Naive thymus-derived CD8-positive, alpha-beta T cell (primary cell): ENCODE measurements at regions not wholly inside any gene's neighbourhood (a gene's known extent, or its start where the extent isn't known, plus 50 kb on each side); places are given as distances from the start of the nearest gene placed in this dataset.
"Not testable (repeated sequence)": the region's sequence is repeated elsewhere in the genome, so short reads cannot be mapped to it uniquely, and the experiment has no call there.

ENCODE experiments used
- ATAC-seq, 2 donors: fragments of 150-1000 bp; cut with Tn5 transposase in 1 of 2; sonication (Bioruptor Pico), chemical (Tn5 transposase) in 1 of 2; 1 replicate in 1 of 2; 2 replicates in 1 of 2; pipeline ENCODE4 v1.10.0; 2021; ENCODE audit warnings: mild to moderate bottlenecking in 2 of 2, moderate library complexity in 2 of 2
- POLR2A ChIA-PET: fragments of 350-600 bp; sonication (Branson Sonifier 250); formaldehyde crosslinking; loops from one replicate; lab custom pipeline; 2021; ENCODE audit warnings: antibody characterized with exemption; lab: Charles Lee
- DNase-seq, 10 donors: peaks; one replicate each; pipeline versions ENCODE4 v3.0.0 to v3.0.0-alpha.2; 2020 to 2022
- H3K27ac Mint-ChIP-seq, 10 donors: one replicate each; pipeline ENCODE4 v1.8.0; 2020 to 2022; ENCODE audit warnings: mild to moderate bottlenecking in 10 of 10, mixed read lengths in 10 of 10, moderate library complexity in 4 of 10, inconsistent platforms in 1 of 10
- H3K27me3 Mint-ChIP-seq, 5 donors: one replicate each; pipeline ENCODE4 v1.8.0; 2021 to 2022; ENCODE audit warnings: mixed read lengths in 5 of 5
- H3K36me3 Mint-ChIP-seq, 3 donors: one replicate each; pipeline ENCODE4 v1.8.0; 2020 to 2022; ENCODE audit warnings: mixed read lengths in 3 of 3, mild to moderate bottlenecking in 2 of 3, inconsistent platforms in 1 of 3
- H3K4me1 Mint-ChIP-seq, 4 donors: one replicate each; pipeline ENCODE4 v1.8.0; 2021 to 2022; ENCODE audit warnings: mixed read lengths in 4 of 4
- H3K4me3 Mint-ChIP-seq, 10 donors: one replicate each; pipeline ENCODE4 v1.8.0; 2020 to 2022; ENCODE audit warnings: mild to moderate bottlenecking in 10 of 10, mixed read lengths in 10 of 10, moderate library complexity in 6 of 10, inconsistent platforms in 1 of 10
- H3K9me3 Mint-ChIP-seq, 9 donors: one replicate each; pipeline ENCODE4 v1.8.0; 2020 to 2022; ENCODE audit warnings: mixed read lengths in 9 of 9, mild to moderate bottlenecking in 3 of 9, inconsistent platforms in 1 of 9, moderate library complexity in 1 of 9

- POLR2A ChIA-PET: no interaction called here
- H3K36me3 Mint-ChIP-seq: no peaks in the 10 kb centered on the region
- no peak overlapping the region for H3K4me3 Mint-ChIP-seq
- DNase-seq (no peak), ATAC-seq (no peak)
- no peak overlapping the region for H3K27ac Mint-ChIP-seq
- no peaks in the 10 kb centered on the region for H3K9me3 Mint-ChIP-seq
- peaks cover 2 to 9% (median 4%) of the 10 kb centered on the region in 5 donors for H3K27me3 Mint-ChIP-seq
- H3K4me1 Mint-ChIP-seq: no peaks in the 10 kb centered on the region
Observed at GRCh38 chr10:27328946-27329345, 88.3 kb upstream of the ACBD5 start.

- H3K9me3 Mint-ChIP-seq, DNase-seq, H3K36me3 Mint-ChIP-seq, ATAC-seq, H3K27me3 Mint-ChIP-seq, H3K27ac Mint-ChIP-seq, POLR2A ChIA-PET, H3K4me1 Mint-ChIP-seq, H3K4me3 Mint-ChIP-seq: not testable (repeated sequence)
Observed at GRCh38 chr10:27326748-27327147, 86.2 kb upstream of the ACBD5 start.

- no peak overlapping the region for H3K27ac Mint-ChIP-seq
- H3K4me1 Mint-ChIP-seq: peaks cover 0 to 12% (median 3%) of the 10 kb centered on the region in 4 donors
- no peaks in the 10 kb centered on the region for H3K36me3 Mint-ChIP-seq
- H3K9me3 Mint-ChIP-seq: no peaks in the 10 kb centered on the region
- peak overlapping the region in 8 of 10 donors; percentile 39 to 70 (median 62) for H3K4me3 Mint-ChIP-seq
- peaks cover 0 to 24% (median 15%) of the 10 kb centered on the region in 5 donors for H3K27me3 Mint-ChIP-seq
- DNase-seq (peak in 4 of 10 donors; percentile 7 to 61 (median 12)), ATAC-seq (peak; percentile 52 to 75)
- POLR2A ChIA-PET: no interaction called here
Observed at GRCh38 chr10:27319752-27320431, 79.3 kb upstream of the ACBD5 start.

- H3K4me1 Mint-ChIP-seq: peaks cover 0 to 12% (median 3%) of the 10 kb centered on the region in 4 donors
- H3K9me3 Mint-ChIP-seq, H3K27ac Mint-ChIP-seq, DNase-seq, H3K36me3 Mint-ChIP-seq, ATAC-seq, POLR2A ChIA-PET: not testable (repeated sequence)
- H3K27me3 Mint-ChIP-seq: peaks cover 0 to 24% (median 16%) of the 10 kb centered on the region in 5 donors
- H3K4me3 Mint-ChIP-seq: peak overlapping the region in 5 of 10 donors; percentile 8 to 70 (median 50)
Observed at GRCh38 chr10:27319139-27319538, 78.5 kb upstream of the ACBD5 start.

GRCh38 chr10:27315082-27315481 lies 74.5 kb upstream of the ACBD5 start:
- POLR2A ChIA-PET, H3K36me3 Mint-ChIP-seq, DNase-seq, H3K27ac Mint-ChIP-seq, H3K4me3 Mint-ChIP-seq, ATAC-seq, H3K9me3 Mint-ChIP-seq: not testable (repeated sequence)
- peaks cover 0 to 21% (median 16%) of the 10 kb centered on the region in 5 donors for H3K27me3 Mint-ChIP-seq
- H3K4me1 Mint-ChIP-seq: peaks cover 0 to 10% (median 3%) of the 10 kb centered on the region in 4 donors

GRCh38 chr10:27313586-27313985 lies 73.0 kb upstream of the ACBD5 start:
- H3K27ac Mint-ChIP-seq, H3K4me3 Mint-ChIP-seq, POLR2A ChIA-PET, H3K4me1 Mint-ChIP-seq, H3K36me3 Mint-ChIP-seq, DNase-seq, ATAC-seq, H3K9me3 Mint-ChIP-seq: not testable (repeated sequence)
- peaks cover 0 to 14% (median 10%) of the 10 kb centered on the region in 5 donors for H3K27me3 Mint-ChIP-seq

- POLR2A ChIA-PET: no interaction called here
- Mint-ChIP-seq H3K27ac (no peak overlapping the region), H3K36me3 (no peaks in the 10 kb centered on the region), H3K27me3 (peaks cover 0 to 9% (median 6%) of the 10 kb centered on the region in 5 donors), H3K4me3 (no peak overlapping the region), H3K4me1 (no peaks in the 10 kb centered on the region), H3K9me3 (peaks cover 0 to 1% (median 0%) of the 10 kb centered on the region in 9 donors)
- DNase-seq: no peak
- no peak for ATAC-seq
Observed at GRCh38 chr10:27312854-27313253, 72.3 kb upstream of the ACBD5 start.

- H3K27ac Mint-ChIP-seq, POLR2A ChIA-PET, H3K27me3 Mint-ChIP-seq, ATAC-seq, H3K4me1 Mint-ChIP-seq, H3K4me3 Mint-ChIP-seq, H3K36me3 Mint-ChIP-seq, H3K9me3 Mint-ChIP-seq, DNase-seq: not testable (repeated sequence)
Observed at GRCh38 chr10:27311809-27312208, 71.2 kb upstream of the ACBD5 start.

- POLR2A ChIA-PET, DNase-seq, ATAC-seq, H3K4me3 Mint-ChIP-seq, H3K27me3 Mint-ChIP-seq, H3K36me3 Mint-ChIP-seq, H3K4me1 Mint-ChIP-seq, H3K9me3 Mint-ChIP-seq, H3K27ac Mint-ChIP-seq: not testable (repeated sequence)
Observed at GRCh38 chr10:27298522-27298850, 57.9 kb upstream of the ACBD5 start.

- DNase-seq: no peak
- no peak for ATAC-seq
- POLR2A ChIA-PET: no interaction called here
- no peak overlapping the region for H3K27ac Mint-ChIP-seq
- H3K4me1 Mint-ChIP-seq: peaks cover 0 to 6% (median 1%) of the 10 kb centered on the region in 4 donors
- peaks cover 0 to 9% (median 4%) of the 10 kb centered on the region in 5 donors for H3K27me3 Mint-ChIP-seq
- H3K36me3 Mint-ChIP-seq: no peaks in the 10 kb centered on the region
- no peak overlapping the region for H3K4me3 Mint-ChIP-seq
- H3K9me3 Mint-ChIP-seq: peaks cover 0 to 9% (median 0%) of the 10 kb centered on the region in 9 donors
Observed at GRCh38 chr10:27297844-27298521, 57.4 kb upstream of the ACBD5 start.

- POLR2A ChIA-PET, H3K36me3 Mint-ChIP-seq, DNase-seq, H3K27ac Mint-ChIP-seq, ATAC-seq, H3K27me3 Mint-ChIP-seq, H3K9me3 Mint-ChIP-seq, H3K4me3 Mint-ChIP-seq: not testable (repeated sequence)
- peaks cover 3 to 16% (median 9%) of the 10 kb centered on the region in 4 donors for H3K4me1 Mint-ChIP-seq
Observed at GRCh38 chr10:27296285-27296684, 55.7 kb upstream of the ACBD5 start.

- POLR2A ChIA-PET: interaction anchor here (1.7 kb wide), 1 partner anchor 49 kb away, joined by 3 read pairs; no protein-coding TSS in a partner anchor
- ATAC-seq (peak; percentile 48 to 73), DNase-seq (peak in 3 of 10 donors; percentile 5 to 21 (median 11))
Observed at GRCh38 chr10:27291253-27291895, 50.8 kb upstream of the ACBD5 start.

More at GRCh38 chr10:27291253-27291895, 50.8 kb upstream of the ACBD5 start:
- Mint-ChIP-seq H3K4me1 (peaks cover 3 to 19% (median 15%) of the 10 kb centered on the region in 4 donors), H3K4me3 (peak overlapping the region; percentile 57 to 84 (median 74)), H3K27ac (peak overlapping the region; percentile 9 to 88 (median 78))
- H3K36me3 Mint-ChIP-seq, H3K9me3 Mint-ChIP-seq, H3K27me3 Mint-ChIP-seq: not testable (repeated sequence)
